Sigmoid colon (tissue), 6 donors: ENCODE measurements at regions not wholly inside any gene's neighbourhood (a gene's known extent, or its start where the extent isn't known, plus 50 kb on each side); places are given as distances from the start of the nearest gene placed in this dataset.

Experiments used
- DNase-seq: peaks from one replicate; pipeline ENCODE4 v3.0.0-alpha.2; 2019
- H3K27ac ChIP-seq, 4 donors: fragments of 200-600 bp; sonication (generic); one replicate each; pipeline ENCODE4 v1.5.1; 2016 to 2019; ENCODE audit warnings: mild to moderate bottlenecking in 1 of 4
- H3K27me3 ChIP-seq, 3 donors: fragments of 200-600 bp; sonication (generic); one replicate each; pipeline ENCODE4 v1.5.1; 2019; ENCODE audit warnings: mild to moderate bottlenecking in 1 of 3
- H3K36me3 ChIP-seq, 4 donors: fragments of 200-600 bp; sonication (generic); one replicate each; pipeline ENCODE4 v1.5.1; 2016 to 2019
- H3K4me1 ChIP-seq, 4 donors: fragments of 200-600 bp; sonication (generic); one replicate each; pipeline ENCODE4 v1.5.1; 2017 to 2019
- H3K4me3 ChIP-seq, 4 donors: fragments of 200-600 bp; sonication (generic); one replicate each; pipeline ENCODE4 v1.5.1; 2017 to 2019; ENCODE audit warnings: mild to moderate bottlenecking in 2 of 4, moderate library complexity in 1 of 4
- H3K9me3 ChIP-seq, 4 donors: fragments of 200-600 bp in 3 of 4; sonication (generic) in 3 of 4; one replicate each; pipeline versions ENCODE4 v1.5.1 to v1.6.1; 2013 to 2019
- CTCF ChIP-seq, 4 experiments: fragments of 450-650 bp in 3 of 4; fragments of 200-600 bp in 1 of 4; IDR thresholded peaks; one replicate each; pipeline ENCODE4 v1.5.1; 2016 to 2019; ENCODE audit warnings: antibody characterized with exemption in 4 of 4, mild to moderate bottlenecking in 3 of 4, moderate library complexity in 2 of 4
- EP300 ChIP-seq, 4 donors: sonication (generic); formaldehyde crosslinking; IDR thresholded peaks; one replicate each; pipeline ENCODE4 v1.6.1; 2017; ENCODE audit warnings: antibody characterized with exemption in 4 of 4
- POLR2A ChIP-seq, 2 donors: fragments of 450-650 bp; IDR thresholded peaks; one replicate each; pipeline ENCODE4 v1.6.1; 2016; ENCODE audit warnings: antibody characterized with exemption in 2 of 2, mild to moderate bottlenecking in 2 of 2, moderate library complexity in 2 of 2
- POLR2AphosphoS5 ChIP-seq, 4 donors: sonication (generic); formaldehyde crosslinking; IDR thresholded peaks; one replicate each; pipeline ENCODE4 v1.6.1; 2017; ENCODE audit warnings: antibody characterized with exemption in 4 of 4
- WGBS, 2 donors: extraction: QIAGEN DNeasy Blood & Tissue Kit; methylation state at CpG; one replicate each; pipeline ENCODE4 v1.1.7; 2013; 5-methylcytosine and 5-hydroxymethylcytosine counted together
- intact Hi-C: fragments of 100-400 bp; cut with DNase I; formaldehyde crosslinking; loops from one replicate; pipeline ENCODE4 v1.15.1; 2023
- donor health status: healthy with polysubstance abuse.
- donor health status: healthy.

GRCh38 chr3:53989451-53989850, 97.8 kb upstream of the SELENOK start:
- 59 to 60% methylated on average over 4 of the region's 4 CpGs for WGBS, 2 donors
- Histone ChIP-seq H3K9me3 (no peaks in the 10 kb centered on the region), H3K27me3 (no peaks in the 10 kb centered on the region), H3K4me1 (no peaks in the 10 kb centered on the region), H3K36me3 (no peaks in the 10 kb centered on the region), H3K27ac (no peak overlapping the region), H3K4me3 (no peak overlapping the region)
- intact Hi-C loops = no loop called here
- no peak for DNase-seq
- no peak for TF ChIP-seq CTCF (IDR thresholded peaks at IDR 0.05)
- no peak for TF ChIP-seq EP300 (IDR thresholded peaks at IDR 0.05)
- no peak for TF ChIP-seq POLR2AphosphoS5 (IDR thresholded peaks at IDR 0.05)
- no peak for TF ChIP-seq POLR2A (IDR thresholded peaks at IDR 0.05)

GRCh38 chr3:53978386-53978785, 86.7 kb upstream of the SELENOK start:
- Histone ChIP-seq H3K4me3 (no peak overlapping the region), H3K27me3 (no peaks in the 10 kb centered on the region), H3K36me3 (no peaks in the 10 kb centered on the region), H3K4me1 (no peaks in the 10 kb centered on the region), H3K9me3 (peaks cover 0 to 14% (median 1%) of the 10 kb centered on the region in 4 donors), H3K27ac (no peak overlapping the region)
- TF ChIP-seq EP300 (IDR thresholded peaks at IDR 0.05) (no peak), CTCF (IDR thresholded peaks at IDR 0.05) (no peak), POLR2A (IDR thresholded peaks at IDR 0.05) (no peak), POLR2AphosphoS5 (IDR thresholded peaks at IDR 0.05) (no peak)
- DNase-seq = no peak
- intact Hi-C loops = no loop called here
- 64 to 65% methylated on average over 3 of the region's 3 CpGs for WGBS, 2 donors

DNA sequence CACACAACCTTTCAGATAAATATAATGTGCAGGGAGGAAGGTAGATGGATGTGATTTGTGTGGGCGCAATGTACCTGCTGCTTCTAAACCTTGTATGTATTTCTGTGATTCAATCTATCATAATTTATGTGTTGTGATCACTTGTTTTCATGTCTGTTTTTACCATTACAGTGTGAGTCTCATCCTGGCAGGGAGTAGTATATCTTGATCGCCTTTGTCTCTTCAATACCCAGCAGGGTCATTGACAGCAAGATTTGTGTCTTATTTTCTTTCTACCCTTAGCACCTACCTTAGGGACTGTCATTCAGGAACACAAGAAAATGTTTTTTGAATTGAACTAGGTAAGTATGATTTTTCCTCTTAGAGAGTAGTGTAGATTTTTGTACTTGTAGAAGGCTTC, 83.7 kb upstream of the SELENOK start:
- Histone ChIP-seq H3K36me3 (no peaks in the 10 kb centered on the region), H3K27me3 (no peaks in the 10 kb centered on the region), H3K4me3 (no peak overlapping the region), H3K4me1 (no peaks in the 10 kb centered on the region), H3K27ac (no peak overlapping the region), H3K9me3 (peaks cover 0 to 20% (median 0%) of the 10 kb centered on the region in 4 donors)
- WGBS, 2 donors = 94 to 96% methylated on average over 2 of the region's 2 CpGs
- TF ChIP-seq POLR2AphosphoS5 (IDR thresholded peaks at IDR 0.05) (no peak), EP300 (IDR thresholded peaks at IDR 0.05) (no peak), CTCF (IDR thresholded peaks at IDR 0.05) (no peak), POLR2A (IDR thresholded peaks at IDR 0.05) (no peak)
- intact Hi-C loops = no loop called here
- DNase-seq = no peak

DNA sequence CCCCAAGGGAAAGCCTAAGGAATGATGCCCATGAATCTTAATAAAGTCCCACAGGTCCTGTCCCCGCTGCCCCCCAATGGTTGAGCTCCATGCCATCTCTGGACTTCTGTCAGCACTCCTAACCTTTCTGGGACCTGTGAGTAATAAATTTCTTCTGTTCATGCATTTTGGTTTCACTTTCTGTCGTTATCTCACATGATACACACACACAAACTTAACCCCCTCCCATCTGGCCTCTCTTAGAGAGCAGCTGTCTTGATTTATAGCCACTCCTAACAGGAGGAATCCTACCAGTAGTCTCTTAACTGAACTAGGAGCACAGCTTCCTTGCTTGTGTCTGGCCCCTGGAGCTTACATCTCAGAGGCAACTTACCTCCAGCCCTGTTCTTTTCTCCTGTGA, 82.7 kb upstream of the SELENOK start:
- no peaks in the 10 kb centered on the region for H3K4me1 ChIP-seq
- intact Hi-C loops = no loop called here
- 42 to 43% methylated on average over 2 of the region's 2 CpGs for WGBS, 2 donors
- H3K4me3 ChIP-seq = no peak overlapping the region
- TF ChIP-seq CTCF (IDR thresholded peaks at IDR 0.05) (no peak), POLR2AphosphoS5 (IDR thresholded peaks at IDR 0.05) (no peak), POLR2A (IDR thresholded peaks at IDR 0.05) (no peak), EP300 (IDR thresholded peaks at IDR 0.05) (no peak)
- no peaks in the 10 kb centered on the region for H3K36me3 ChIP-seq
- no peak overlapping the region for H3K27ac ChIP-seq
- peaks cover 0 to 20% (median 0%) of the 10 kb centered on the region in 4 donors for H3K9me3 ChIP-seq
- DNase-seq = no peak
- H3K27me3 ChIP-seq = no peaks in the 10 kb centered on the region

DNA sequence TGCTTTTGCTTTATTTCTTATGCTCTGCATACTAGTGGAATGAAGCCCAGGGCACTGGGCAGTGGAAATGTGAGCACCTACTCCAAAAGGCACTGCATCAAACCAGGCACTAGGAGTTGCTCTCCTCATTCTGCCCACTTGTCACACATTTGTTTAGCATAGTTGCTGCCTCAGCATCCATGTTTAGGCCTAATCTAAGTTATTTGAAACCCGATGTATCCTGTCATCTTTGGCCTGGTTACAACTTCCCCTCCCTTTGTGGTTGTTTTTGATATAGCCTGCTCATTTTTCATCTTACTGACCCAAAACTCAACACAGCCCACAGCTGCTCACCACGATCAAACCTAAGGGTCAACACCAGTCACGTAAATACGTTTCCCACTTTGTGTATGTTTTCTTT, 82.2 kb upstream of the SELENOK start:
- 78 to 90% methylated on average over 4 of the region's 4 CpGs for WGBS, 2 donors
- no peak for TF ChIP-seq POLR2A (IDR thresholded peaks at IDR 0.05)
- no peak for TF ChIP-seq CTCF (IDR thresholded peaks at IDR 0.05)
- TF ChIP-seq EP300 (IDR thresholded peaks at IDR 0.05) = no peak
- no peak for TF ChIP-seq POLR2AphosphoS5 (IDR thresholded peaks at IDR 0.05)
- peaks cover 0 to 20% (median 0%) of the 10 kb centered on the region in 4 donors for H3K9me3 ChIP-seq
- H3K36me3 ChIP-seq = no peaks in the 10 kb centered on the region
- H3K4me3 ChIP-seq = no peak overlapping the region
- H3K27me3 ChIP-seq = no peaks in the 10 kb centered on the region
- DNase-seq = no peak
- H3K27ac ChIP-seq = no peak overlapping the region
- intact Hi-C loops = no loop called here
- no peaks in the 10 kb centered on the region for H3K4me1 ChIP-seq
